ENCODE measurements at regions not wholly inside any gene's neighbourhood (a gene's known extent, or its start where the extent isn't known, plus 50 kb on each side); places are given as distances from the start of the nearest gene placed in this dataset.

GRCh38 chr1:118396829-118397495, 211.9 kb upstream of the SPAG17 start:
- TF ChIP-seq CTCF (IDR thresholded peaks at IDR 0.05; ENCODE audit: low read length): no peak
- no peak for TF ChIP-seq EZH2 (IDR thresholded peaks at IDR 0.05; ENCODE audit: borderline replicate concordance, low read length)
